ENCODE measurements at regions not wholly inside any gene's neighbourhood (a gene's known extent, or its start where the extent isn't known, plus 50 kb on each side); places are given as distances from the start of the nearest gene placed in this dataset.

- peaks cover 57% of the 10 kb centered on the region for H3K4me1 ChIP-seq
- ATAC-seq = peak in 1 of 2 donors; percentile 31
- no peak overlapping the region for H3K4me3 ChIP-seq
- no peaks in the 10 kb centered on the region for H3K9me3 ChIP-seq
- DNase-seq = no peak
- H3K36me3 ChIP-seq = no peaks in the 10 kb centered on the region
- intact Hi-C loops (cut with DNase I) = no loop called here
- no peak overlapping the region for H3K27ac ChIP-seq
- H3K27me3 ChIP-seq (ENCODE audit: low read depth) = no peaks in the 10 kb centered on the region
- TF ChIP-seq, protein P1, sequence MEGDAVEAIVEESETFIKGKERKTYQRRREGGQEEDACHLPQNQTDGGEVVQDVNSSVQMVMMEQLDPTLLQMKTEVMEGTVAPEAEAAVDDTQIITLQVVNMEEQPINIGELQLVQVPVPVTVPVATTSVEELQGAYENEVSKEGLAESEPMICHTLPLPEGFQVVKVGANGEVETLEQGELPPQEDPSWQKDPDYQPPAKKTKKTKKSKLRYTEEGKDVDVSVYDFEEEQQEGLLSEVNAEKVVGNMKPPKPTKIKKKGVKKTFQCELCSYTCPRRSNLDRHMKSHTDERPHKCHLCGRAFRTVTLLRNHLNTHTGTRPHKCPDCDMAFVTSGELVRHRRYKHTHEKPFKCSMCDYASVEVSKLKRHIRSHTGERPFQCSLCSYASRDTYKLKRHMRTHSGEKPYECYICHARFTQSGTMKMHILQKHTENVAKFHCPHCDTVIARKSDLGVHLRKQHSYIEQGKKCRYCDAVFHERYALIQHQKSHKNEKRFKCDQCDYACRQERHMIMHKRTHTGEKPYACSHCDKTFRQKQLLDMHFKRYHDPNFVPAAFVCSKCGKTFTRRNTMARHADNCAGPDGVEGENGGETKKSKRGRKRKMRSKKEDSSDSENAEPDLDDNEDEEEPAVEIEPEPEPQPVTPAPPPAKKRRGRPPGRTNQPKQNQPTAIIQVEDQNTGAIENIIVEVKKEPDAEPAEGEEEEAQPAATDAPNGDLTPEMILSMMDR (IDR thresholded peaks at IDR 0.05) = no peak
Measured at GRCh38 chr15:99511531-99511865, 54.3 kb upstream of the MEF2A start.

GRCh38 chr15:99511866-99512661 lies 53.7 kb upstream of the MEF2A start:
- intact Hi-C loops (cut with DNase I) = no loop called here
- H3K27me3 ChIP-seq (ENCODE audit: low read depth) = no peaks in the 10 kb centered on the region
- H3K27ac ChIP-seq = no peak overlapping the region
- H3K36me3 ChIP-seq = no peaks in the 10 kb centered on the region
- no peak overlapping the region for H3K4me3 ChIP-seq
- DNase-seq (no peak), ATAC-seq (peak; percentile 31 to 49)
- peaks cover 52% of the 10 kb centered on the region for H3K4me1 ChIP-seq
- no peaks in the 10 kb centered on the region for H3K9me3 ChIP-seq
- TF ChIP-seq, protein P1 (IDR thresholded peaks at IDR 0.05) = no peak

- Histone ChIP-seq H3K9me3 (no peaks in the 10 kb centered on the region), H3K27me3 (ENCODE audit: low read depth) (no peaks in the 10 kb centered on the region), H3K4me3 (no peak overlapping the region), H3K36me3 (no peaks in the 10 kb centered on the region), H3K4me1 (peaks cover 29% of the 10 kb centered on the region), H3K27ac (no peak overlapping the region)
- TF ChIP-seq, protein P1 (IDR thresholded peaks at IDR 0.05) = no peak
- ATAC-seq = no peak
- intact Hi-C loops (cut with DNase I) = no loop called here
- DNase-seq = no peak
Measured at GRCh38 chr15:99514306-99514705, 51.5 kb upstream of the MEF2A start.

Measured in lower lobe of right lung (tissue), 2 donors.